HG02588 (cell line): ENCODE measurements at regions not wholly inside any gene's neighbourhood (a gene's known extent, or its start where the extent isn't known, plus 50 kb on each side); places are given as distances from the start of the nearest gene placed in this dataset.
"Not testable (repeated sequence)": the region's sequence is repeated elsewhere in the genome, so short reads cannot be mapped to it uniquely, and the experiment has no call there.

Source experiments
- ATAC-seq: cut with Tn5 transposase; IDR thresholded peaks from one replicate; pipeline ENCODE4 v1.9.1; 2021; ENCODE audit warnings: mild to moderate bottlenecking, moderate library complexity; ENCODE audit not compliant: unreplicated experiment

DNA sequence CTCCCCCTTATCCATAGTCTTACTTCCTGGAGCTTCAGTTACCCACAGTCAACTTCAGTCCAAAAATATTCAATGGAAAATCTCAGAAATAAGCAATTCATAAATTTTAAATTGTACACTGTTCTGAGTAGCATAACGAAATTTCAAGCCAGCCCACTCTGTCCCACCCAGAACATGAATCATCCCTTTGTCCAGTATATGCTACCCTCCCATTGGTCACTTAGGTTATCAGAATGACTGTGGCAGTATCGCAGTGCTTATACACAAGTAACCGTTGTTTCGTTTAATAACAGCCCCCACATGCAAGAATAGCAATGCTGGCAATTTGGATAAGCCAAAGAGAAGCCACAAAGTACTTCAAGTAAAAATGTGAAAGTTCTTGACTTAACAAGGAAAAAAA, 325.3 kb upstream of the ADAMTS9 start:
- ATAC-seq, result no peak

DNA sequence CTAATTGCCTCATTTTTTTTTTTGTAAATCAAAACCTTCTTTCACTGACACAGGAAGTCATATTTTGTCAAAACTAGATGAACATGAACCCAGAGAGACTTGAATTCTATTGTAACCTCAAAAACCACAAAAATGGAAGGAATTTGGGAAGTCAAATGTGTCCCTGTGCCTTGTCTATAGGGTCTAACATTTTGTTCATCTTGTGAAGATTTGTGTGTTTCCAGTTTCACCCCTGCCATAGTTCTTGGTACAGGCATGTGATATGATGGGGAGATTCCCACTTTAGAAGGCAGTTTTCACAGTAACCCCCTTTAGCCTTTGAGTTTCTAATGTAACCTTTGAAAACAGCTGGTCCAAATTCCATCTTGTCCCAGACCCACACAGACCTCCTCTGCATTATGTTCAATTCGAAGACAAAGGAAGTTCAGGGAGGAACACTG, 318.5 kb upstream of the ADAMTS9 start:
- ATAC-seq, result no peak

DNA sequence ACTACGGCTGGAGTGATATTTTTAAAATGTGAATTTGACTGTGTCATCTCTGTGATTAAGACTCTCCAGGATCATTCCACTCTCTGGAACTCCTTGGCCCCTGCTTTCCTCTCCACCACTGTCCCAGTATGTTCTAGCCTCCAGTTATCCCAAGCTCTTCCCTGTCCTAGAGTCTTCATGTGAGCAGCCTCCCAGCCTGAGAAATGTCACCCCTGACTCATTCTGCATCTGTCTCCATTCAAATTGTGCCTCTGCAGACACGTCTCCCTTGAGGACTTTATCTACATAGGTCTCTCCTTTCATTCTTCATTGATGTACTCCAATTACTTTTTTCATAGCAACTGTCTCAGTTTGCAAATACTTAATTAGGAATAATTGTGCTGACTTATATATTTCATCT, 317.7 kb upstream of the ADAMTS9 start:
- ATAC-seq, result no peak

DNA sequence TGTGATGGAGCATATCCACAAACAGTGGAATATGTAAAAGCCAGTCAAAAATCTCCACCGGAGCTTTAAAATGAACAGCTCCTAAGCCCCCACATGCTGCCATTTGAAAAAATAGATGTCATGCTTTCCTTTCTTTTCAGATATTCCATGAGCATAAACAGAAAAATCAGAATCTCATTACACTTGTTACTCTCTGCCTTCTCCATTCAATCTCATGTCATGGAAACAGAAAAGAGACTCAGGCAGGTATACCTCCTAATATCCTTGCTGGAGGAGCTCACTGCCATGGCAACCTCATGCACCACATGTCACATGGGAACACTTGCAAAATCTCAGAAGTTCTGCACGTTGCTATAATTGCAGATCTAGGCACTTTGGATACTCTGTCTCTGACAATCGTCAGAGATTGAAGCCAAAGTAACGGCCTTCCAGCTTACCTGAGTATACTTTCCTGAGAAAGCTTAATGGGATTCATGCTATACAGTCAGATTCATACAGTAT, 317.0 kb upstream of the ADAMTS9 start:
- ATAC-seq, result no peak

DNA sequence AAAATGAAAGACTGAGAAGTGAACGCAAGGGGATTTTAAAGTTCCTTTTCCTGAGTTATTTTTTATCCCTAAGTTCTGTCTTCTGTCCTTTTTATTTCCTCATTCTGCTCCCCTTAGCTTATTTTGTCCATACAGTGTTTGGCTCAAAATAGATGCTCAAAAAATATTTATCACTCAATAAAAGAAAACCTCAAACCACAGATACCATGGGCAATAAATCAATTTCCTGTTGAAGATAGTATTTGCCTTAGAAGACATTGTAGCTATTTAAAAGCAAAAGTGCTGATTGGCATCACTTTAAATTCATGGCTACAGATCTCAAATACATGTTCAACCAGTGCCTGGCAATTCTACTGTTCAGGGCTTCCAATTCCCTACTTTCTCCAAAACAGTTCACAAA, 316.5 kb upstream of the ADAMTS9 start:
- ATAC-seq, result no peak

DNA sequence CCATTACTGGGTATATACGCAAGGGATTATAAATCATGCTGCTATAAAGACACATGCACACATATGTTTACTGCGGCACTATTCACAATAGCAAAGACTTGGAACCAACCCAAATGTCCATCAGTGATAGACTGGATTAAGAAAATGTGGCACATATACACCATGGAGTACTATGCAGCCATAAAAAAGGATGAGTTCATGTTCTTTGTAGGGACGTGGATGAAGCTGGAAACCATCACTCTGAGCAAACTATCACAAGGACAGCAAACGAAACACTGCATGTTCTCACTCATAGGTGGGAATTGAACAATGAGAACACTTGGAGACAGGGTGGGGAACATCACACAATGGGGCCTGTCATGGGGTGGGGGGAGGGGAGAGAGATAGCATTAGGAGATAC, 313.3 kb upstream of the ADAMTS9 start:
- not testable (repeated sequence) for ATAC-seq

DNA sequence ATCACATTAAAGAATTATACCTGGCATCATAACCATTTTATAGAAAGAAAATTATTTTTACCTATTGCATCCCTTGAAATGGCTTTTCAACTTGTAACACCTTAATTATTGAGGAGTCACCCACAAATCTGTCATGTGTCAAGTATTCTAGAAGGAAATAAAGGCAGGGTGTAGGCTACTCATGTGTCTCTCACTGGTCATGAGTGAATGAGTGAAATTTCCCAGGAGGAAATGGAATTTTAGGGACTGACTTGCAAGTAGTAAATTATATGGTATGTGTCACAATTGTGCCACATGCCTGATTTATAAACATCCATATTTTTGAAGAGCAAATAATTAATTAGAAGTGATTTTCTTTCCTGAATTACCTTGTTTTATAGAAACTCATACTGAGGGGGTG, 310.5 kb upstream of the ADAMTS9 start:
- ATAC-seq, result no peak

DNA sequence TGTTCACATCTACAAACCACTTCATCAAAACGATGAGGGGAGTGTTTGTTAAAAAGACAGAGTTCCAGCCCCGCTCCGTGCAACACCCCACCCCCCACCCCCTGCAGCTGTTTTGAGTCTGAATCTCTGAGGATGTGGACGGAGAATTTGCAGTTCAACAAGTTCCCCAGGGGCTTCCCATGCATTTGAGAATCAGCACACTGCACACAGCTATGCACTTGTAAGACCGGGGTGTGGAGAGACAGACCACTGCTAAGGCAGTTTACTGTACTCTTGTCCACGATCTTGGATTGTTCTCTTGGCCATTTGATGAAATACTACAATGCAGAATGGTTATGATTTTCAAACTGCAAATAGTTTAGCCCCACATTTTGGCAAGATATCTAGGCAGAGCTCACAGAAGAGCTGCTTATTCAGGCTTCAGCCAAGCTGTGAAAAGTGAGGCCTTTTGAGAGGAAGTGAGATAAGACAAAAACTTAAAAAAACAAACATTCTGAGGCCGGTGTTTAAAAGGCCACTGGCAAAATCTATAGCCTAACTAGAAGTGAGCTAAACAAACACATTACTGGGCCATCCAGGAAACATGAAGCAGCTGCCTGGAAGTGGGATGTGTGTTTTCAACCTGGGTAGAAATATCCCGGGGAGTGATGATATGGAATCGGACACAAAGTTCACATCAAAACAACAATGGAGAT, 308.2 kb upstream of the ADAMTS9 start:
- no peak for ATAC-seq

DNA sequence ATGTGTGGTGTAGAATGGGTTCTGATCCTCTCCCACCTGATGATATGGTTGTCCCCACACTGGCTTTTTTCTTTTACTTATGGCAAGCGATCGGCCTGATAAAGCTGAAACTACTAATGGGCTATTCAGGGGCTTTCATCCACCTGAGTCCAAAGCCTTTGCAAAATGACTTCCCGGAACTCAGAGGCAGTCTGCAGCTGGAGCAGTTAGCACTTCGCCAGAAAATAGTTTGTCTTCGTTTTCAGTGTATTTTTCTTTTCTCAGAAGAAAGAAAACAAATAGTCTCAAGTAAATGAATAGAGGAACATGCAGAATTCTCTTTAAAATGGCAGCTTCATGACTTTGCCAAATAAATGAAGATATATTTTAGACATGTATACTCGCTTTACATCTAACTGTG, 306.0 kb upstream of the ADAMTS9 start:
- no peak for ATAC-seq

DNA sequence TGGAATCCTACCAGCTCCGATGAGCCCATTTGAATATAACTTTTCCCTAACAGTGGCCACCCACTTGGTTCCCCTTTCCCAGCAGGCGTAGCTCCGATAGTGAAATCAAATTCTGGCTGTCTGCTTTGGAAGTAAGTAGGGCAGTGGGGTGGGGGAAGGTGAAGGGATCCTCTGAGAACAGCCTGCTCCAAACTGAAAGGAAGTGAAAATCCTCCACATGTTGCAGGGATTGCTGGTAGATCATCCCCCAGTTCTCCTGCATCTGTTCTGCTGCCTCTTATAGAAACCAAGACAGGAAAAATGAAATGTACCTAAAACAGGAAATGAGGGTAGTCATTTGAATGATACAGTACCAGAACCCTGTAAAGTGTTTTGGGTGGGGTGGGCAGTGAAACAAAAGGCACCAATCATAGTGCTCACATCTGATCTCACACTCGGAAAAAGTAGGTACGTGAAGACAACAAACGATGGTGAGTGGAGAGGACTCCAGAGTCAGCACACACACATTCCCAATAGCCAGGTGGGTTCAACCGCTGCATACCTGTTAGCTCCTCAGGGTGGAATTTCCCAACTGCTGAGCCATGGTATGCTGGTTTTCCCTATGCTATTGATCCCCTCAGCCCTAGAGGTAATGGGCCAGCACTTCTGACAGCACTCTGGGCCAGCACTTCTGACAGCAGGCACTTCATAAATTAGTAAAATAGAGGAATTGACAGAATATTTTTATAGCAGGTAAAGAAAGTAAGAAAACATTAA, 304.9 kb upstream of the ADAMTS9 start:
- no peak for ATAC-seq

DNA sequence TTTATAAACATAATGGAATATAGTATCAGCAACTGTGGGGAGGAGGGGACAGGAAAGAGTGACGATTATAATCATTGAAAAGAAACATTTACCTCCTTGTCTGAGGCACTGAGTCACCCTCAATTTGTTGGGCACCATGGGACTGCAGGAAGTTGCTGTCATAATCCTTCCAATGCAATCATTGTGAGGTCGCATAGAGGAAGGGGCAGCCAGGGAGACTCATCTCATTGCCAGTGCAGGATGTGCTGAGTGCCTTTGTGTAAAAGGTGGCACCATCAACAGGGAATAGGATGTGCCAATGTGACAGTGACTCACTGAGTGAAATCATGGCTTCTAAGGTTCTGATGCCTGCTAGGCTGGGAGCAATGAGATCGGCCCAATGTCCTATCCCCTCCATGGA, 300.4 kb upstream of the ADAMTS9 start:
- ATAC-seq, result no peak

DNA sequence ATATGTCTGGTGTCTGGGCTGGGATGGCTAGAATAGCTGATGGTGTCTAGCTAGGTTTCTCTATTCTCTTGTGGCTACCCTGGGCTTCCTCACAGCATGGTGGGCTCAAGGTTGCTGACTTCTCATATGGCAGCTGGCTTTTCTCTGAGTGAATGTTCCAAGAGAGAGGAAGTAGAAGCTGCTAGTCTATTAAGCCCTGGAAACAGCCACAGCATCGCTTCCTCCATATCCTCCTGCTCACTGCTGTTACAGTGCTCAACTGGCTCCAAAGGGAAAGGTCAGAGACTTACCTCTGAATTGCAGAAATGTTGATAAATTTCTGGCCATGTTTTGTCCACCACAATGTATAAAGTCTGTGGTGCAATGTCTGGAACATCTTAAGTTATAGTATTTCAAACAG, 299.9 kb upstream of the ADAMTS9 start:
- ATAC-seq, result no peak

DNA sequence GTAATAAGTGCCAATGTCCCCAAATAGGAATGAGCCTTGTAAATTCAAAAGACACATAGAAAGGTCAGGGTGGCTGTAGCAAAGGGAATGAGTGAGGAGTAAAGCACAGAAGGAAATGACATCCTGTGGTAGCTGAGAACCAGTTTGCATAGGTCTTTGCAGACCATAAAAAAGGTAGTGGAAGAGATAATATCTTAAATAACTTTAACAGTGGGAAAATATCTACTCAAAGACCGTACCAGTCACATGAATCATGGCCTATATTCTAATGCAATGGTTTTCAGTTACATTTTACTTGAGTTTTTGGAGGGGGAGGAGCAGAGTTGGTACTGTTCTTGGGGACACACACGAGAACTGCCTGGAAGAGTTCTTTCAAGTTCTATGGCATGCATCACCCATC, 297.3 kb upstream of the ADAMTS9 start:
- no peak for ATAC-seq

DNA sequence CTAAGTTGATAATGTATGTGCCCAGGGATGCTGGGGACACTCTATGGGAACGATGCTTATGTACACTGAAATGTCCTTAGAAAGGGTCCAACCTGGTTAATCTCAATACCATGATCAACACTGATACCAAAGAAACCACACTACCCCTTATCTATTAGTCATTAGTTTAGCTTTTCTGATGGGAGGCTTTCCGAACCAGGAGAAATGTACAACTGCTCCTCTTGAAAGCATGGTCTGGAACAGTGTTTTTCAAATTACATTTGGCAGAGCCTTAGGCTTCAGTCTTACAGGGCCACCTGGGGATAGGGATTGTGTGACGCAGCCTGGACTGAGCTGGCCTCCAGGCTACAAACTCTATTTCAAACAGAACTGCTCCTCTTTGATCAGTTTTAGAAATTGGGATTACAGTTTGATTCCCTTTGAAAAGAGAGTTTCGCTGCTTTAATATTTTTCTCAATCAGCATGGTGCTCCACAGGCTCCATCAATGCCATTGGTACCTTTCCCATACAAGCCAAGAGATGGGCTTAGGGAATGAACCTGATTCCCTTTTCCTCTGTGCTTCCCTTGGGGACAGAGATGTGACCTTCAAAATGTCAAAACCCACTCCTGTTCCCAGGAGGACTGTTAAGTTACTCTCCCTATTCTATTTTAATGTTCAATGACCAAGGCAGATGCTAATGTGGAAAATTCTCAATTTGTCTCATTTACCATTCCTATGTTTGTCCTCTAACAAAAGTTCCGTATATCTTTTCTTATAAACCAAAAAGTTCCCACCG, 296.0 kb upstream of the ADAMTS9 start:
- no peak for ATAC-seq

DNA sequence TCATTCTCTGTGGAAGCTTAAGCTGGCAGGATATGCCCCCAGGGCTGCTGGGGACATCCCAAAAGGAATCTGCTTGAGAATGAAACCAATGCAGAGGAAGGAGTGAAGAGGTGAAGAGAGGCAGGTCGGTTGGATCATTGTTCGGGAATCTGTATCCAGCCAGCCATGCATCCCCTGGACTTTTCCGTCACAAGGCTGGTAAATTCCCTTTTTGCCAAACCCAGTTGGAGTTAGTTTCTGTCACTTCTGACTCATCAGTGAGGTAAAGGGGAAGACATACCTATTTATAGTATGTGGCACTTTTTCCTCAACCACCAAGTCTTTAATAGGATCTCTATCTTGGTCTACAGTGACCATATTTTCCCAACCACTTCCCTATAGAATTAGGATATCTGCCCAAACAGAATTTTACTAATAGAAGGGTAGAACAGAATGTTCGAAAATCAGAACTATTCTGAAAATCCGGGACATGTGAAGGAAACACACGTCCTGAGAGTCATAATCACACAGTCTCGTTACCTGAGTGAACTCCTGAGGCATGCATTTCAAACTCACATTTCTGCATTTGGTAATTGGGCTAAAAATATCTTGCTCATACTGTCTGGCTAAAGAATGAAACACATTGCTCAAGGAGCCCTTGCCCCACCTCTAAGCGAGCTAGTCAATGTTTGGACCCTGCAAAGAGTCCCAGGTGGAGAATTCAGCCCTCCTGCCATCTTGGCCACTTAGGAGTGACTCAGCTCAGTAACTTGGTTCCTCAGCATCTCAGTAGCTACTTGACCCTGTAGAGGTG, 289.7 kb upstream of the ADAMTS9 start:
- ATAC-seq, result no peak

DNA sequence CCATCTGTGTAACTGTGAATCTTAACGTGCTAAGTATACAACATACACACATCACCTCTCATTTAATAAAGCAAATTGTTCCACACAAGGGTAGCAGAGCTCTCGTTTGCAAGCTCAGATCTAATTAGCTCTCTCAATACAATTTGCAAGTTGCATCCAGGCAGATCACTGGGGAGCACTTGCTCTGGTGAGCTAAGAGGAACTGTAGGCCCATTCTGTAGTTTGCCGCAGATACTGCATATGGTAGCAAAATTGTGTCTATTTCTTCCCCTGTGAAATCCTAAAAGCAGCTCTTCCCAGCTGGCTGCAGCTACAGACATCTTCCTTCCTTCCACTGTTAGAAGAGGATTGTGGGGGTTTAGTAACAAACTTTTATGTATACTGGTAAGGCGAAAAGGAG, 288.7 kb upstream of the ADAMTS9 start:
- ATAC-seq, result no peak

DNA sequence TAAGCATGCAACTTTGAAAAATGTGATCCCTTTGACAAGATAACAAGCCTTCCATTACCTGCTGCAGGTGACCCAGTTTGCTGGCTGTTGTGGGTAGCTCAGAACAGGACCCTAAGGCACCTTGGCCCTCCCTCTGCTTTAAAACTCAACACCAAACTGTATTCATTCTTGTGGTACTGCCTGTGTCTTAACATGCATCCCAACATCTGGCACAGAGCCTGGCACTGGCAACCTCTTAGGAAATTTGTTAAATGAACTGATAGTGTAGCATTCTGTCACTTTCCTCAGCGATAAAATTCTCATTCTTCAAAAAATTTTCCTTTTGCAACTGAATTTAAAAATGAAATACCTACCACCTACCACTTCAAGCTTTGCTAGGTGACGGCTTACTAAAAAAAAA, 287.3 kb upstream of the ADAMTS9 start:
- ATAC-seq, result no peak

DNA sequence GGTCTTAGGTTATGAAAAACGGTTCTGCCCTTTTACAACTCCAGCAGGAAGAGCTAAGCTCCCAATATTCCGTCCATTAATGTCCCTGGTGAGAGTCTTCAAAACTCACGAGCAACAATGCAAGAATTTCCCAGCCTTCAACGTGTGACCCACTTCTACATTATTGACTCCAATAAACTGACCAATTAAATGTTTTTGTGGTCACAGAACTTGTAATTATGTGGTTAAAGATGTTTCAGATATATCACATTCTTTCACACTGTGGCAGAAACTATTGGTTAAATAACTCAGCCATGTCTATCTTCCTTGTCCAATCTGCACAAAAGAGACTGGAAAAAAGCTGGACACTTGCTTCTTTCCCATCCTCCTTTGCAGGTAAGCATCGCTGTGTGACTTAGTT, 286.6 kb upstream of the ADAMTS9 start:
- ATAC-seq, result no peak

DNA sequence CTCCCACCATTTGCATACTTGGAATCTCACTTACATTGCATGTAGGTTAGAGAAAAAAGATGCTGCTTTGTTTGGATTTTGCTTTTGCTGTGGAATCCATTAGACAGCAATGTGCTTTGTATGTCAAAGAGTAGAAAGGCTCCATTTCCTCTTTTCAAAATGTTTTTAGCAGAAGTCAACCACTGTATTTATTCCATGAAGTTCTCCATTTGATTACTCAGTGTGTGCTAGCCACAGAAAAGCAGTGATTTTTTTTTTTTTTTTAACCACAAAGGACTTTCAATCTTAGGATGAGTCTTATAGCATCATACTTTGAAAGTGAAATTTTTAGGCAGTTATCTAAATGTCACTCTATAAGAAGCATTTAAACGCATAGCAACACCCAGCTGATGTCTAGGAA, 285.0 kb upstream of the ADAMTS9 start:
- no peak for ATAC-seq

DNA sequence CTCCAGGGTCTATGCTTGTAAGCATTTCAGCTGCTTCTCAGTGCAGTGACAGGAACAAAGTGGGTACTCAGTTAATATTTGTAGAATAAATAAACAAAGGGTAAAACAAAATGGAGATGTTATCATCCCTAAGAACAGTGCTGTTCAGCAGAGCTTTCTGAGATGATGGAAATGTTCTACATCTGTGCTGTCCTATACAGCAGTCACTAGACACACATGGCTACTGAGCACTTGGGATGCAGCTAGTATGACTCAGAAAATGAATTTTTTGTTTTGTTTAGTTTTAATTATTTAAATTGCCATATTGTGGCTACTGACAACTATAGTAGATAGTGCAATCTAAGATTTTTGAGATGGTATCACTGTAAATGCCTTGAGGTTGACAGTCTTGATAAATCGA, 283.8 kb upstream of the ADAMTS9 start:
- no peak for ATAC-seq

DNA sequence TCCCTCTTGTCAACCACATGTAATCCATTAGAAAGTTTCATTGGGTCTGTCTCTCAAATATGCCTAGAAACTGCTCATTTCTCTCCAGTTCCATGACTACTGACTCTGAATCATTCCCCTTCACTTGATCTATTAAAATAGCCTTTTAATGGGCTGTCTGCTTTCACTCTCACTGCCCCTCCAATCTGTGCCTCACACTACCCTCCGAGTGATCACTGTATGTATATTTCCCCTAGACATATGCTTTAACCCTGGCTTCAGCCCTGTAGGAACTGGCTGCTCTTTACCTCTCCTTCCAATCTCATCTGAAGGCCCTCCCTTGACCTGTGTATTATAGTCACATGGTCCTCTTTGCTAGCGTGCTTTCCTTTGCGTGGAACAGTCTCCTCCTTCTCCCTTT, 282.8 kb upstream of the ADAMTS9 start:
- ATAC-seq, result no peak
